ENCODE measurements at regions not wholly inside any gene's neighbourhood (a gene's known extent, or its start where the extent isn't known, plus 50 kb on each side); places are given as distances from the start of the nearest gene placed in this dataset.

DNA sequence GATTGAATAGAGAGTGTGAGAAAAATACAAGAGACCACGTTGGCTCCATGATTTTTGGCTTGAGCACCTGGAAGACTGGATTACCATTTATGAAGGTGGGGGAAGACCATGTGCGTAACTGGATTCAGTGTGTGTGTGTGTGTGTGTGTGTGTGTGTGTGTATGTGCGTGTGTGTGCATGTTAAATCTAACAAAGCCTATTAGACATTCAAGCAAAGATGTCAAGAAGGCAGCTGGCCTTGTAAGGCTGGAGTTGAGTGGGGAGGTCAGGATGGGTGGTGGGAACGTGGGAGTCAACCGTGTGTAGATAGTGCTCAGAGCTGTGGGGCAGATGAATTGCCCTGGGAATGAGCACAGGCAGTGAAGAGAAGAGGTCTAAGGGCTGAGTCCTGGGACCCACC is 293.8 kb upstream of the POU3F1 start:
- no peaks in the 10 kb centered on the region for H3K36me3 ChIP-seq (ENCODE audit: control insufficient read depth in 2 of 2, insufficient read depth in 2 of 2, low read length in 2 of 2)
- peaks cover 3% of the 10 kb centered on the region in 2 donors for H3K9me3 ChIP-seq (ENCODE audit: control insufficient read depth in 2 of 2, low read length in 2 of 2)
- no peak overlapping the region for H3K9ac ChIP-seq (ENCODE audit: low read length in 2 of 2)
- no peak overlapping the region for H3K4me3 ChIP-seq (ENCODE audit: low read length in 2 of 2)
- no peaks in the 10 kb centered on the region for H3K4me1 ChIP-seq (ENCODE audit: control insufficient read depth, insufficient read depth, low read length)
- H3K27me3 ChIP-seq (ENCODE audit: control insufficient read depth in 1 of 2, insufficient read depth in 2 of 2, low read length in 2 of 2): peaks cover 3 to 6% of the 10 kb centered on the region in 2 donors
- no peak overlapping the region for H3K27ac ChIP-seq (ENCODE audit: low read length)

- no peak overlapping the region for H3K4me3 ChIP-seq (ENCODE audit: low read length in 2 of 2)
- peaks cover 9 to 10% of the 10 kb centered on the region in 2 donors for H3K27me3 ChIP-seq (ENCODE audit: control insufficient read depth in 1 of 2, insufficient read depth in 2 of 2, low read length in 2 of 2)
- no peak overlapping the region for H3K27ac ChIP-seq (ENCODE audit: low read length)
These were observed 291.1 kb upstream of the POU3F1 start for GRCh38 chr1:38337711-38338110.

DNA sequence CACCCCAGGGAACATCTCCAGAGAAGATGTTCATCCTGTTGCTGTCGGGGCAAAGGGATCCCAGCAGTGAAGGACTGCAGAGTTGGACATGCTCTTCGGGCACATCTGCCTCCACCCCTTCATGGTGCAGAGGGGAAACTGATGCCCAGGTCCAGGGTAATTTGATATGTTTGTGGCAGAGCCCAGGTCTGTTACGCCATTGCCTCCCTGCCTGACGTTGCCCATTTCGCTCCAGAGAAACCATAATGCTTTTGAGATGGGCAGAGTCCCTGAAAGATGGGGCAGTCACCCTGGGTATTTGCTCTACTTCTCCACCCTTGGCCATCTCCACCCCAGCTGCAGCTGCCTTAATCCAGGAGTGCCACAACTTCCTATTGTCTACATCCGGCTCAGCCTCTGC is 290.4 kb upstream of the POU3F1 start:
- Histone ChIP-seq H3K27me3 (ENCODE audit: control insufficient read depth in 1 of 2, insufficient read depth in 2 of 2, low read length in 2 of 2) (peaks cover 9 to 10% of the 10 kb centered on the region in 2 donors), H3K4me1 (ENCODE audit: control insufficient read depth, insufficient read depth, low read length) (no peaks in the 10 kb centered on the region), H3K27ac (ENCODE audit: low read length) (no peak overlapping the region), H3K9ac (ENCODE audit: low read length in 2 of 2) (no peak overlapping the region), H3K4me3 (ENCODE audit: low read length in 2 of 2) (no peak overlapping the region), H3K36me3 (ENCODE audit: control insufficient read depth in 2 of 2, insufficient read depth in 2 of 2, low read length in 2 of 2) (no peaks in the 10 kb centered on the region), H3K9me3 (ENCODE audit: control insufficient read depth in 2 of 2, low read length in 2 of 2) (peaks cover 0 to 5% of the 10 kb centered on the region in 2 donors)

More at GRCh38 chr1:38337711-38338110, 291.1 kb upstream of the POU3F1 start:
- no peaks in the 10 kb centered on the region for H3K36me3 ChIP-seq (ENCODE audit: control insufficient read depth in 2 of 2, insufficient read depth in 2 of 2, low read length in 2 of 2)
- peaks cover 0 to 2% of the 10 kb centered on the region in 2 donors for H3K9me3 ChIP-seq (ENCODE audit: control insufficient read depth in 2 of 2, low read length in 2 of 2)
- no peaks in the 10 kb centered on the region for H3K4me1 ChIP-seq (ENCODE audit: control insufficient read depth, insufficient read depth, low read length)
- no peak overlapping the region for H3K9ac ChIP-seq (ENCODE audit: low read length in 2 of 2)

DNA sequence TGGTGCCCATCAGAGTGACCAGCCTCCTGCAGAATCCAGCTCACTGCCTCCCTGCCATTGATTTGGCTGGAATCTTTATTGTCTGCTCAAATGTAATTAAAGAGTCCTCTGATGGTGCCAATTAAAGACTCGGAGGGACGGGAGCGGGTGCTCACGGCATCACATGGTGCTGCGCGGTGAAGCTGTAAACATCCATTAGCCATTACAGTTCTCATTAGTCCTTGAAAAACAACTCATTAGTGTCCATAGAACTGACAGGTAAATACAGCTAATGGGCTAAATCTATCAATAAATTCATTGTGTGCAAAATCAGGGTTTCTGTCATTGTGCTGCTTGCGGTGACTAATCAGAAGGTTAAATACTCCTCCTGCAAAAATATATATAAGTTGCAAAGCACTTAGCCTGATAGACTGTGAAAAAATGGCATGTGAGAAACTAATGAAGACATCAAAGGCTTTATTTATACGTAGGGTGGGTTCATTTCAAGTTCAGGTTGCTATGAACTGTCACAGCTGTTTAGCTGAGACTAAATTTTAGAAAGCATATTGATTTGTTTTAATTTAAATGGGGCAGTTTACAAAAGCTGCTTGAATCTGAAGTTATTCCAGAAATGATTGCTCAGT is 289.8 kb upstream of the POU3F1 start:
- H3K9ac ChIP-seq (ENCODE audit: low read length in 2 of 2): no peak overlapping the region
- H3K9me3 ChIP-seq (ENCODE audit: control insufficient read depth in 2 of 2, low read length in 2 of 2): peaks cover 0 to 5% of the 10 kb centered on the region in 2 donors
- no peak overlapping the region for H3K4me3 ChIP-seq (ENCODE audit: low read length in 2 of 2)
- no peak overlapping the region for H3K27ac ChIP-seq (ENCODE audit: low read length)
- peaks cover 9 to 10% of the 10 kb centered on the region in 2 donors for H3K27me3 ChIP-seq (ENCODE audit: control insufficient read depth in 1 of 2, insufficient read depth in 2 of 2, low read length in 2 of 2)
- H3K4me1 ChIP-seq (ENCODE audit: control insufficient read depth, insufficient read depth, low read length): no peaks in the 10 kb centered on the region
- no peaks in the 10 kb centered on the region for H3K36me3 ChIP-seq (ENCODE audit: control insufficient read depth in 2 of 2, insufficient read depth in 2 of 2, low read length in 2 of 2)

DNA sequence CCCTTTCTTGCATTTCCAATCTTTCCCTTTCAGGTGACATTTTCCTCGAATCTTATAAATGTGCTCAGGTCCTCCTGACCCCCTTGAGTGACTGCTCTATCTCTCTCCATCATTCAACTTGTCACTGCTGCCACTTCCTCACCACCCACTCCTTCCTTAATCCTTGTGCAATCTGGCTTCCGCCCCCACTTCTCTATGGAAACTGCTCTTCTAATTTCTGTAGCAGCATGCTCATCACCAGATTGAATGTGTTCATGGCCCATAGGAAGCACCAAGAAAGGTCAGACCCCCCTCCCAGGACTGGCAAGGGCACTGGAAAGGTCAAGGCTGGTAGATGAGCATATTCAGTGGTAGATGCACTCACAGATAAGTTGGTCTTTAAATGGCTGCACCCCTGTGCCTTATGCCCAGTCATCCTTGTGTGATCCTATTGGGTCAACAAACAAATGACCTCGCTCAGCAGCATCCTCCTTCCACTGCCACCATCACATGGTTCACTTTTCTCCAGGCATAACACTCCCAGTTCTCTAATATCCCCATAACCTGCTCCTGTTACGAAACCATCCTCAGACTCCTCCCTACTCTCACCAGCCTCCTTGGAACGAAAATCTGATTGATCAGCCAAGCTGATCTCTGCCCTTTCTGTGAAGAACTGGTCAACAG is 288.5 kb upstream of the POU3F1 start:
- no peak overlapping the region for H3K27ac ChIP-seq (ENCODE audit: low read length)
- no peaks in the 10 kb centered on the region for H3K36me3 ChIP-seq (ENCODE audit: control insufficient read depth in 2 of 2, insufficient read depth in 2 of 2, low read length in 2 of 2)
- no peak overlapping the region for H3K4me3 ChIP-seq (ENCODE audit: low read length in 2 of 2)
- H3K27me3 ChIP-seq (ENCODE audit: control insufficient read depth in 1 of 2, insufficient read depth in 2 of 2, low read length in 2 of 2): peaks cover 7 to 10% of the 10 kb centered on the region in 2 donors
- H3K9me3 ChIP-seq (ENCODE audit: control insufficient read depth in 2 of 2, low read length in 2 of 2): peaks cover 0 to 5% of the 10 kb centered on the region in 2 donors
- no peaks in the 10 kb centered on the region for H3K4me1 ChIP-seq (ENCODE audit: control insufficient read depth, insufficient read depth, low read length)
- H3K9ac ChIP-seq (ENCODE audit: low read length in 2 of 2): no peak overlapping the region

GRCh38 chr1:38332649-38333310 is 286.2 kb upstream of the POU3F1 start:
- no peak overlapping the region for H3K4me3 ChIP-seq (ENCODE audit: low read length in 2 of 2)
- H3K27me3 ChIP-seq (ENCODE audit: control insufficient read depth in 1 of 2, insufficient read depth in 2 of 2, low read length in 2 of 2): peaks cover 7 to 10% of the 10 kb centered on the region in 2 donors
- no peak overlapping the region for H3K27ac ChIP-seq (ENCODE audit: low read length)
- H3K36me3 ChIP-seq (ENCODE audit: control insufficient read depth in 2 of 2, insufficient read depth in 2 of 2, low read length in 2 of 2): no peaks in the 10 kb centered on the region
- peaks cover 0 to 5% of the 10 kb centered on the region in 2 donors for H3K9me3 ChIP-seq (ENCODE audit: control insufficient read depth in 2 of 2, low read length in 2 of 2)
- no peaks in the 10 kb centered on the region for H3K4me1 ChIP-seq (ENCODE audit: control insufficient read depth, insufficient read depth, low read length)
- no peak overlapping the region for H3K9ac ChIP-seq (ENCODE audit: low read length in 2 of 2)

DNA sequence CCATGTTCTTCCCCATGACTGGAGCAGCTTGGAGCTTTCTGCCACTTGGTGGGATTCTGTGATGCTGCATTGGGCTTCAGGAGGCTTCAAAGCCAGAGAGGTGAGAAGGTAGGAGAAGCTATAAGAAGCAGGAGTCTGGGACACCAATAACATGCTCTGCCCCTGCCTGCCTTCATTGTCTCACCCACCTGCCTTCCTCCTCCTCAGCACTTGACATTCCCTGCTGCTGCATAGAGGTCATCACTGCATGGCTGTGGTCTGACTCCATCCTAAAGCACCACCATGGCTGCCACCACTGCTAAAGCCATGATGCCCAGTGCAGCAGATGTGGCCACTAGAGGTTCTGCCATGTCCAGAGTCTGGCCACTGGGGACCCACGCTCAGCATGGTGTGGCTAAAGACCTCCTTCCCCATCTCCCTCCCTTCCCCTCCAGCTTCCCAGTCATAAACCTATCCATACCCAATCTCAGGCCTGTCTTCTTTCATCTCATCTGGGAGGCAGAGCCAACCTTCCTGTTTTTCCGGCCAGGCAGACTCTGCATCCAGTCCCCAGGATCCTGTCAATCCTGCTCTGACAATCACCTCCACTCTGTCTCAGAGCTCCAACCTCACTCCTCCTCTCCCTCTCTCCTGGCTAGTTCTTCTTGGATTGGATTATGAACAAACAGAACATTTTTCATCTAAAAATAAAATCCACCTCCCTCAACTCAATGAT is 285.1 kb upstream of the POU3F1 start:
- H3K9me3 ChIP-seq (ENCODE audit: control insufficient read depth in 2 of 2, low read length in 2 of 2): peaks cover 0 to 5% of the 10 kb centered on the region in 2 donors
- H3K4me1 ChIP-seq (ENCODE audit: control insufficient read depth, insufficient read depth, low read length): no peaks in the 10 kb centered on the region
- peaks cover 7% of the 10 kb centered on the region in 2 donors for H3K27me3 ChIP-seq (ENCODE audit: control insufficient read depth in 1 of 2, insufficient read depth in 2 of 2, low read length in 2 of 2)
- no peak overlapping the region for H3K4me3 ChIP-seq (ENCODE audit: low read length in 2 of 2)
- H3K27ac ChIP-seq (ENCODE audit: low read length): no peak overlapping the region
- no peaks in the 10 kb centered on the region for H3K36me3 ChIP-seq (ENCODE audit: control insufficient read depth in 2 of 2, insufficient read depth in 2 of 2, low read length in 2 of 2)
- H3K9ac ChIP-seq (ENCODE audit: low read length in 2 of 2): no peak overlapping the region

DNA sequence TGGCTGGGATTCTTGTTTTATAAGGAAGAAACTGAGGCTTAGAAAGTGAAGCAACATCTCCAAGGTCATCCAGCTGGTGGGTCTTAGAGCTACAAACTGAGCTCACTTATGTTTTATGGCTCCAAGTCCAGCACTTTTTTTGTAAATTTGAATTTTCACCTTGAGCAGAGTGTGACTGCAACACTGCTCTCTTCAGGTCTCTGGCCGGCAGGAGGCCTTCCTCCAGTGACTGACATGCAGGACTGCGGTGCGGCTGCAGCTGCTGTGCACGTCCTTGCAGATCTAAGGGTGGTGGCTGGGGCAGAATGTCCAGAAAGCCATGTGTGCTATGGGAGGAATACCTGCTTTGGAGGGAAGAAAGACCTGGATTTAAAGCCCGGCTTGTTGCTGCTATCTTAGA is 284.2 kb upstream of the POU3F1 start:
- Histone ChIP-seq H3K4me3 (ENCODE audit: low read length in 2 of 2) (no peak overlapping the region), H3K36me3 (ENCODE audit: control insufficient read depth in 2 of 2, insufficient read depth in 2 of 2, low read length in 2 of 2) (no peaks in the 10 kb centered on the region), H3K27me3 (ENCODE audit: control insufficient read depth in 1 of 2, insufficient read depth in 2 of 2, low read length in 2 of 2) (peaks cover 3 to 7% of the 10 kb centered on the region in 2 donors), H3K4me1 (ENCODE audit: control insufficient read depth, insufficient read depth, low read length) (no peaks in the 10 kb centered on the region), H3K27ac (ENCODE audit: low read length) (no peak overlapping the region), H3K9ac (ENCODE audit: low read length in 2 of 2) (no peak overlapping the region), H3K9me3 (ENCODE audit: control insufficient read depth in 2 of 2, low read length in 2 of 2) (peaks cover 0 to 5% of the 10 kb centered on the region in 2 donors)

- no peaks in the 10 kb centered on the region for H3K4me1 ChIP-seq (ENCODE audit: control insufficient read depth, insufficient read depth, low read length)
- no peak overlapping the region for H3K9ac ChIP-seq (ENCODE audit: low read length in 2 of 2)
- peaks cover 0 to 12% of the 10 kb centered on the region in 2 donors for H3K9me3 ChIP-seq (ENCODE audit: control insufficient read depth in 2 of 2, low read length in 2 of 2)
- H3K4me3 ChIP-seq (ENCODE audit: low read length in 2 of 2): no peak overlapping the region
- no peak overlapping the region for H3K27ac ChIP-seq (ENCODE audit: low read length)
- no peaks in the 10 kb centered on the region for H3K36me3 ChIP-seq (ENCODE audit: control insufficient read depth in 2 of 2, insufficient read depth in 2 of 2, low read length in 2 of 2)
- peaks cover 0 to 10% of the 10 kb centered on the region in 2 donors for H3K27me3 ChIP-seq (ENCODE audit: control insufficient read depth in 1 of 2, insufficient read depth in 2 of 2, low read length in 2 of 2)
These were observed 283.1 kb upstream of the POU3F1 start for GRCh38 chr1:38329644-38330043.

DNA sequence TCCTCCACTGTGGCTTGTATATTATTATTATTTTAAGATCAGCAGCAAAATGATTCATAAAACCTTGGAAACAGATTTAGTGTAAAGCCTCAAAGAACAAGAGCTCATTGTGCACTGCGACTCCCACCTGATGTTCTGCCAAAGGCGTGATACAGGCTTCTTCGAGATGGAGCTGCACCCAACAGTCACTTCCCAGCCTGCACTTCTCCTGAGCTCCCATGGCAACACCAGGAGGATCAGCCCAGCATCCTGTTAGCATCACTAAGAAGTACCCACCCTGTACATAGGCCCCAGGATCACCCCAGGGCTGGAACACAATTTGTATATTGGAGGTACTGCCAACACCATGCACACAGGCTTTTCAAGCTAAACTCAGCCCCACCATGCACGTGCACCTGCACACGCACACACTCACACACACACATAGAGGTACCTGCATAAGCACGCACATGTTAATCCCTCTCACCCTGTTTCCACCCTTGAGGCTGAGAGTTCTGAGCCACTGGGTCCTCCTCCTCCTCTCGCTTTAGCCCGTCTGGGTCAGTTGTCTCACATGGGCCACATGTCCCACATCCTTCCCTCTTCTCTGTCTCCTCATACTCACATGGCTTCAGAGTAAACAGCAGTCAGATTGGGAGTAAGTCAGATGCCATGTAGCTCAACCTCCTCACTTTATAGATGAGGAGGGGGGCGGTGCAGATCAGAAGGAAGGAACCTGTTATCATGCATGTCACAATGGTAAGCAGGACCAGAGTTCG is 281.9 kb upstream of the POU3F1 start:
- no peaks in the 10 kb centered on the region for H3K4me1 ChIP-seq (ENCODE audit: control insufficient read depth, insufficient read depth, low read length)
- peaks cover 0 to 10% of the 10 kb centered on the region in 2 donors for H3K9me3 ChIP-seq (ENCODE audit: control insufficient read depth in 2 of 2, low read length in 2 of 2)
- no peak overlapping the region for H3K9ac ChIP-seq (ENCODE audit: low read length in 2 of 2)
- no peaks in the 10 kb centered on the region for H3K36me3 ChIP-seq (ENCODE audit: control insufficient read depth in 2 of 2, insufficient read depth in 2 of 2, low read length in 2 of 2)
- H3K27me3 ChIP-seq (ENCODE audit: control insufficient read depth in 1 of 2, insufficient read depth in 2 of 2, low read length in 2 of 2): peaks cover 0 to 4% of the 10 kb centered on the region in 2 donors
- no peak overlapping the region for H3K27ac ChIP-seq (ENCODE audit: low read length)
- no peak overlapping the region for H3K4me3 ChIP-seq (ENCODE audit: low read length in 2 of 2)
